GM20431 (cell line): ENCODE measurements at regions not wholly inside any gene's neighbourhood (a gene's known extent, or its start where the extent isn't known, plus 50 kb on each side); places are given as distances from the start of the nearest gene placed in this dataset.

Experiments
- in situ Hi-C: fragments of 300-500 bp; cut with MseI, MboI; formaldehyde crosslinking; loops from one replicate; pipeline ENCODE4 v1.15.0; 2020; ENCODE audit warnings: low sequenced_read_pairs; ENCODE audit not compliant: unreplicated experiment

- in situ Hi-C loops, result no loop called here
These were observed 203.7 kb upstream of the TUT7 start for GRCh38 chr9:86557918-86558317.

- in situ Hi-C loops, result no loop called here
These were observed 203.0 kb upstream of the TUT7 start for GRCh38 chr9:86557063-86557766.

- in situ Hi-C loops, result no loop called here
These were observed 201.5 kb upstream of the TUT7 start for GRCh38 chr9:86555661-86556060.

- in situ Hi-C loops, result no loop called here
These were observed 196.2 kb upstream of the TUT7 start for GRCh38 chr9:86550401-86550800.

- in situ Hi-C loops, result no loop called here
These were observed 195.7 kb upstream of the TUT7 start for GRCh38 chr9:86549920-86550319.

- in situ Hi-C loops, result no loop called here
These were observed 195.2 kb upstream of the TUT7 start for GRCh38 chr9:86549401-86549811.

GRCh38 chr9:86548220-86548619 is 194.0 kb upstream of the TUT7 start:
- in situ Hi-C loops, result no loop called here

GRCh38 chr9:86547571-86547970 is 193.4 kb upstream of the TUT7 start:
- in situ Hi-C loops, result no loop called here

GRCh38 chr9:86546712-86547111 is 192.5 kb upstream of the TUT7 start:
- in situ Hi-C loops, result no loop called here

- in situ Hi-C loops, result no loop called here
These were observed 190.9 kb upstream of the TUT7 start for GRCh38 chr9:86545090-86545489.

- in situ Hi-C loops, result no loop called here
These were observed 186.9 kb upstream of the TUT7 start for GRCh38 chr9:86541014-86541570.

GRCh38 chr9:86535406-86535915 is 181.3 kb upstream of the TUT7 start:
- in situ Hi-C loops, result no loop called here

- in situ Hi-C loops, result no loop called here
These were observed 180.5 kb upstream of the TUT7 start for GRCh38 chr9:86534572-86535258.

GRCh38 chr9:86531971-86532640 is 177.9 kb upstream of the TUT7 start:
- in situ Hi-C loops, result no loop called here

- in situ Hi-C loops, result no loop called here
These were observed 177.2 kb upstream of the TUT7 start for GRCh38 chr9:86531273-86531970.

- in situ Hi-C loops, result no loop called here
These were observed 175.5 kb upstream of the TUT7 start for GRCh38 chr9:86529496-86530275.

GRCh38 chr9:86526021-86526420 is 171.8 kb upstream of the TUT7 start:
- in situ Hi-C loops, result no loop called here

GRCh38 chr9:86525182-86525581 is 171.0 kb upstream of the TUT7 start:
- in situ Hi-C loops, result no loop called here

GRCh38 chr9:86521977-86522376 is 167.8 kb upstream of the TUT7 start:
- in situ Hi-C loops, result no loop called here
